ENCODE measurements at regions not wholly inside any gene's neighbourhood (a gene's known extent, or its start where the extent isn't known, plus 50 kb on each side); places are given as distances from the start of the nearest gene placed in this dataset.

DNA sequence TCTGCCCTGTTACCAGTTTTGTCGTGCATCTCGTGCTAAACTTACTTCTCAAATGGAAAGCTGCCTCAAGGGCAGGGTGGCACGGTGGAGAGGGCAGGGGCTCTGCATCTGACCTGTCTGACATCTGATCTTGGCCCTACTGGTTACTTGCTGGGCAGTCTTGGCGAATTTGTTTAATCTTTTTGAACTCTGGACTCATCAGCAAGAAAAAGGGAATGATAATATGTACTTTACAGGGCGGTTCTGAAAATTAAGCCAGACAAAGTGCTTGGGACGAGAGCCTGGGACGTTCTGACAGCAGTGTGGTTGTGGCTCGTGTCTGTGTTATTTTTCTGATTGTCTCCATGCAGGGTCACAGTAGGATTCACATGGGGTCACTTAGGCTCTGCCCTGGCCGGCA, 659.3 kb downstream of the VRK1 start:
- Histone ChIP-seq H3K4me1 (ENCODE audit: control insufficient read depth, insufficient read depth, low read length) (peaks cover 58% of the 10 kb centered on the region), H3K27ac (ENCODE audit: low read length) (peak overlapping the region; percentile 94), H3K9me3 (ENCODE audit: control insufficient read depth, insufficient read depth, low read length) (no peaks in the 10 kb centered on the region), H3K27me3 (ENCODE audit: control insufficient read depth, insufficient read depth, low read length) (no peaks in the 10 kb centered on the region), H3K36me3 (ENCODE audit: control insufficient read depth, insufficient read depth, low read length) (no peaks in the 10 kb centered on the region), H3K4me3 (ENCODE audit: low read length) (no peak overlapping the region)
- H3K36me3 Mint-ChIP-seq, result peaks cover under 1% of the 10 kb centered on the region
- intact Hi-C loops (cut with micrococcal nuclease), result loop anchor here (5.0 kb wide), 2 partner anchors 74 to 146 kb away; no protein-coding TSS in a partner anchor
- 90% methylated on average over 9 of the region's 9 CpGs for WGBS (ENCODE audit: insufficient coverage)
- peak overlapping the region; percentile 93 for H3K4me3 Mint-ChIP-seq
- no peak for DNase-seq
- peaks cover 62 to 64% of the 10 kb centered on the region in 2 donors for H3K4me1 Mint-ChIP-seq
- TF ChIP-seq, protein P1, sequence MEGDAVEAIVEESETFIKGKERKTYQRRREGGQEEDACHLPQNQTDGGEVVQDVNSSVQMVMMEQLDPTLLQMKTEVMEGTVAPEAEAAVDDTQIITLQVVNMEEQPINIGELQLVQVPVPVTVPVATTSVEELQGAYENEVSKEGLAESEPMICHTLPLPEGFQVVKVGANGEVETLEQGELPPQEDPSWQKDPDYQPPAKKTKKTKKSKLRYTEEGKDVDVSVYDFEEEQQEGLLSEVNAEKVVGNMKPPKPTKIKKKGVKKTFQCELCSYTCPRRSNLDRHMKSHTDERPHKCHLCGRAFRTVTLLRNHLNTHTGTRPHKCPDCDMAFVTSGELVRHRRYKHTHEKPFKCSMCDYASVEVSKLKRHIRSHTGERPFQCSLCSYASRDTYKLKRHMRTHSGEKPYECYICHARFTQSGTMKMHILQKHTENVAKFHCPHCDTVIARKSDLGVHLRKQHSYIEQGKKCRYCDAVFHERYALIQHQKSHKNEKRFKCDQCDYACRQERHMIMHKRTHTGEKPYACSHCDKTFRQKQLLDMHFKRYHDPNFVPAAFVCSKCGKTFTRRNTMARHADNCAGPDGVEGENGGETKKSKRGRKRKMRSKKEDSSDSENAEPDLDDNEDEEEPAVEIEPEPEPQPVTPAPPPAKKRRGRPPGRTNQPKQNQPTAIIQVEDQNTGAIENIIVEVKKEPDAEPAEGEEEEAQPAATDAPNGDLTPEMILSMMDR (IDR thresholded peaks at IDR 0.05), result no peak
- peak overlapping the region; percentile 97 to 99 for H3K27ac Mint-ChIP-seq
- H3K9me3 Mint-ChIP-seq, result peaks cover 0 to under 1% of the 10 kb centered on the region in 2 donors
- no peak for ATAC-seq
- peaks cover 0 to 10% of the 10 kb centered on the region in 2 donors for H3K27me3 Mint-ChIP-seq (ENCODE audit: low read depth in 2 of 2)

DNA sequence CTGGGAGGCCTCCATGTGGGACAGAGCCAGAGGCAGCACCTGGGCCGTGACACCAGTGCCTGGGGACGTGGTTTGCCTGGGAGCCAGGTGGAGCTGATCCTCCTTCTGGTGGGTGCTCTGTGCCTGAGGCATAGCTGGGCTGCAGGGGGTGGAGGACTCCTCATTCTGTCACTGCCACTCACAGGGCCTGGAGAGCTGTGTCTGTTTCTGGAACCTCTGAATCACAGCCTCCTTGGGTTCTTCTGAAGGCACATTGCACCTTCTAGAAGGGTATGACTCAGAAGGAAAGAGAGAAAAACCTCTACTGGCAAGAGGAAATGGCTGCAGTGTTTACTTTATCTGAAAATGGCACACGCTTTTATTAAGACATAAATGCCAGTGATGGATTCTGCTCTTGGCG, 659.8 kb downstream of the VRK1 start:
- 47% methylated on average over 4 of the region's 4 CpGs for WGBS (ENCODE audit: insufficient coverage)
- DNase-seq, result peak; percentile 55 to 57
- Histone ChIP-seq H3K27me3 (ENCODE audit: control insufficient read depth, insufficient read depth, low read length) (no peaks in the 10 kb centered on the region), H3K4me1 (ENCODE audit: control insufficient read depth, insufficient read depth, low read length) (peaks cover 60% of the 10 kb centered on the region), H3K27ac (ENCODE audit: low read length) (peak overlapping the region; percentile 94), H3K4me3 (ENCODE audit: low read length) (no peak overlapping the region), H3K9me3 (ENCODE audit: control insufficient read depth, insufficient read depth, low read length) (peaks cover 3% of the 10 kb centered on the region), H3K36me3 (ENCODE audit: control insufficient read depth, insufficient read depth, low read length) (no peaks in the 10 kb centered on the region)
- Mint-ChIP-seq H3K9me3 (peaks cover 0 to 2% of the 10 kb centered on the region in 2 donors), H3K27me3 (ENCODE audit: low read depth in 2 of 2) (peaks cover 0 to 5% of the 10 kb centered on the region in 2 donors), H3K4me1 (peaks cover 67 to 69% of the 10 kb centered on the region in 2 donors), H3K4me3 (peak overlapping the region; percentile 93), H3K27ac (peak overlapping the region; percentile 97 to 99), H3K36me3 (peaks cover 6% of the 10 kb centered on the region)
- TF ChIP-seq, protein P1 (IDR thresholded peaks at IDR 0.05), result no peak
- ATAC-seq, result peak; percentile 64 to 83 (median 79)
- intact Hi-C loops (cut with micrococcal nuclease), result loop anchor here (1.0 to 5.0 kb wide), 3 partner anchors 25 to 145 kb away; no protein-coding TSS in a partner anchor

DNA sequence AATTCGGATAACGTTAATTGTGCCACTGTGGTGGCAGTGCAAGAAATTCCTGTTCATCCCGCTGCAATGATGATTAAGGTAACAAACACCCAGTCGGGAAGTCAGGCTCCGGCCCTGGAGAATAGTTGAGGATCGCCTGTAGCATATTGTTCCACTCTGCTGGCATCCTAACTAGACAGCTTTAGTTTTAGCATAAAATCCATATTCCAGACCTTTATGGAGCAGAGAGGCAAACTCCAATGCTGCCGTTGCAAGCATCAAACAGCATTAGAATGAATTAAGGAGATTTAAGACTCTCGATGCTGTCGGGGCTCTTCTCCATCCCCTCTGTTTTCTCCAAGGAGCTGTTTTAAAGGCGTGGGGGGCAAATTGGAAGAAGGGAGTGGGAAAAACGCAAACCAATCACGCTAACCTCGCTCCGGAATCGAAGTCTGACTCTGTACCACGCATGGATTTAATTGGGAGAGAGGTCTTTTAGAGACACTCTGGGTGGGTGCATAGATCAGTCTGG, 660.4 kb downstream of the VRK1 start:
- DNase-seq (peak in 1 of 2 donors; percentile 5), ATAC-seq (no peak)
- H3K9me3 Mint-ChIP-seq, result peaks cover 0 to 2% of the 10 kb centered on the region in 2 donors
- intact Hi-C loops (cut with micrococcal nuclease), result loop anchor here (1.0 to 5.0 kb wide), 4 partner anchors 25 to 249 kb away; no protein-coding TSS in a partner anchor
- Histone ChIP-seq H3K4me3 (ENCODE audit: low read length) (no peak overlapping the region), H3K27ac (ENCODE audit: low read length) (peak overlapping the region; percentile 94), H3K9me3 (ENCODE audit: control insufficient read depth, insufficient read depth, low read length) (peaks cover 6% of the 10 kb centered on the region), H3K36me3 (ENCODE audit: control insufficient read depth, insufficient read depth, low read length) (no peaks in the 10 kb centered on the region), H3K27me3 (ENCODE audit: control insufficient read depth, insufficient read depth, low read length) (no peaks in the 10 kb centered on the region), H3K4me1 (ENCODE audit: control insufficient read depth, insufficient read depth, low read length) (peaks cover 60% of the 10 kb centered on the region)
- TF ChIP-seq, protein P1 (IDR thresholded peaks at IDR 0.05), result no peak
- peak overlapping the region; percentile 97 to 99 for H3K27ac Mint-ChIP-seq
- 98% methylated on average over 16 of the region's 16 CpGs for WGBS (ENCODE audit: insufficient coverage)
- H3K4me3 Mint-ChIP-seq, result peak overlapping the region; percentile 93
- H3K36me3 Mint-ChIP-seq, result peaks cover 12% of the 10 kb centered on the region
- peaks cover 71 to 75% of the 10 kb centered on the region in 2 donors for H3K4me1 Mint-ChIP-seq
- H3K27me3 Mint-ChIP-seq (ENCODE audit: low read depth in 2 of 2), result no peaks in the 10 kb centered on the region
